H1 (cell line): ENCODE measurements at regions not wholly inside any gene's neighbourhood (a gene's known extent, or its start where the extent isn't known, plus 50 kb on each side); places are given as distances from the start of the nearest gene placed in this dataset.

ENCODE experiments used
- BCL11A ChIP-seq, 2 experiments: IDR thresholded peaks; one replicate each; pipeline ENCODE4 v1.6.1; 2011; ENCODE audit warnings: low read depth in 2 of 2, low read length in 2 of 2, mild to moderate bottlenecking in 2 of 2
- CHD7 ChIP-seq: fragments of 300-600 bp; sonication (generic); IDR thresholded peaks from 2 replicates; pipeline ENCODE4 v1.7.1; 2012; ENCODE audit warnings: low read length, moderate library complexity, mild to moderate bottlenecking, inconsistent platforms; ENCODE audit not compliant: insufficient replicate concordance
- CREB1 ChIP-seq: IDR thresholded peaks from 2 replicates; pipeline ENCODE4 v1.6.1; 2012; ENCODE audit warnings: inconsistent platforms
- CTCF ChIP-seq, 3 experiments: IDR thresholded peaks; 1 replicate in 2 of 3; 2 replicates in 1 of 3; pipeline versions ENCODE4 v1.5.1 to v1.6.1; 2011; ENCODE audit warnings: low read length in 3 of 3, mild to moderate bottlenecking in 3 of 3, inconsistent platforms in 2 of 3, low read depth in 1 of 3, moderate library complexity in 1 of 3; ENCODE audit not compliant: insufficient read depth in 1 of 3; ENCODE audit errors: control extremely low read depth in 1 of 3
- EGR1 ChIP-seq: IDR thresholded peaks from 2 replicates; pipeline ENCODE4 v1.6.1; 2011; ENCODE audit warnings: low read depth, low read length, borderline replicate concordance
- EP300 ChIP-seq, 2 experiments: IDR thresholded peaks; 1 replicate in 1 of 2; 2 replicates in 1 of 2; pipeline ENCODE4 v1.6.1; 2011 to 2012; ENCODE audit warnings: low read depth in 2 of 2, low read length in 2 of 2, mild to moderate bottlenecking in 2 of 2, borderline replicate concordance in 1 of 2, inconsistent platforms in 1 of 2, moderate library complexity in 1 of 2
- KDM1A ChIP-seq: fragments of 200-600, 300-600 bp; sonication (generic); IDR thresholded peaks from 2 replicates; pipeline ENCODE4 v1.7.1; 2016; ENCODE audit warnings: mild to moderate bottlenecking, low read length, borderline replicate concordance
- POLR2A ChIP-seq, 2 experiments: IDR thresholded peaks; 1 replicate in 1 of 2; 2 replicates in 1 of 2; pipeline ENCODE4 v1.6.1; 2011; ENCODE audit warnings: low read depth in 2 of 2, low read length in 2 of 2, mild to moderate bottlenecking in 2 of 2; ENCODE audit errors: control extremely low read depth in 1 of 2
- POLR2AphosphoS5 ChIP-seq: IDR thresholded peaks from 2 replicates; pipeline ENCODE4 v1.6.1; 2011; ENCODE audit warnings: low read depth, low read length
- SUZ12 ChIP-seq: fragments of 200-600 bp; sonication (generic); IDR thresholded peaks from 2 replicates; pipeline ENCODE4 v1.6.1; 2012; ENCODE audit warnings: mild to moderate bottlenecking, inconsistent platforms, low read length, moderate library complexity, mixed read lengths
- YY1 ChIP-seq: IDR thresholded peaks from 2 replicates; pipeline ENCODE4 v1.6.1; 2011; ENCODE audit warnings: low read depth, mild to moderate bottlenecking, low read length
- ZNF274 ChIP-seq: IDR thresholded peaks from 2 replicates; pipeline ENCODE4 v1.7.0; 2012; ENCODE audit warnings: low read length, borderline replicate concordance; ENCODE audit errors: extremely low read depth

GRCh38 chr10:78707745-78708144 is 361.0 kb upstream of the ZMIZ1 start:
- TF ChIP-seq POLR2A (IDR thresholded peaks at IDR 0.05; ENCODE audit: control extremely low read depth in 1 of 2, low read depth in 2 of 2, low read length in 2 of 2) (no peak), BCL11A (IDR thresholded peaks at IDR 0.05; ENCODE audit: low read depth in 2 of 2, low read length in 2 of 2) (no peak), YY1 (no peak), POLR2AphosphoS5 (no peak), SUZ12 (no peak), CTCF (IDR thresholded peaks at IDR 0.05; ENCODE audit: control extremely low read depth in 1 of 3, insufficient read depth in 1 of 3, low read depth in 1 of 3, low read length in 3 of 3) (no peak), EGR1 (no peak), KDM1A (no peak), CREB1 (no peak), ZNF274 (no peak), CHD7 (no peak), EP300 (IDR thresholded peaks at IDR 0.05; ENCODE audit: borderline replicate concordance in 1 of 2, low read depth in 2 of 2, low read length in 2 of 2) (no peak)
